Mucosa of descending colon (tissue), 3 donors: ENCODE measurements at regions not wholly inside any gene's neighbourhood (a gene's known extent, or its start where the extent isn't known, plus 50 kb on each side); places are given as distances from the start of the nearest gene placed in this dataset.

Experiments used
- ATAC-seq: fragments of 200-7000 bp; cut with Tn5 transposase; one replicate; pipeline ENCODE4 v1.9.1; 2020; ENCODE audit warnings: mild to moderate bottlenecking, moderate library complexity
- DNase-seq, 3 donors: peaks; one replicate each; pipeline ENCODE4 v3.0.0-alpha.2; 2020
- H3K36me3 ChIP-seq: fragments of 200-600 bp; one replicate; pipeline ENCODE4 v1.8.0; 2021; ENCODE audit warnings: low read depth, mild to moderate bottlenecking
- H3K4me1 ChIP-seq: fragments of 200-600 bp; one replicate; pipeline ENCODE4 v1.8.0; 2021; ENCODE audit warnings: low read depth, mild to moderate bottlenecking
- H3K4me3 ChIP-seq: fragments of 200-600 bp; one replicate; pipeline ENCODE4 v1.8.0; 2021; ENCODE audit warnings: mild to moderate bottlenecking
- H3K9me3 ChIP-seq: fragments of 200-600 bp; one replicate; pipeline ENCODE4 v1.8.0; 2021; ENCODE audit warnings: mild to moderate bottlenecking
- intact Hi-C, 2 donors: fragments of 100-400 bp; cut with DNase I in 1 of 2; cut with micrococcal nuclease in 1 of 2; formaldehyde crosslinking; loops; one replicate each; pipeline versions ENCODE4 v1.11.0 to v1.11.1; 2022; cut with DNase I, micrococcal nuclease
- TF ChIP-seq, protein P1 (sequence below): fragments of 200-600 bp; IDR thresholded peaks from one replicate; pipeline ENCODE4 v1.8.0; 2022; ENCODE audit warnings: antibody characterized with exemption, mild to moderate bottlenecking
- donor health status: DM: no; HTN: no; CAD: no; lungs with moderate emphysema.
- donor health status: DM: no; HTN: no; CAD: no.
- donor health status: DM: no; HTN: yes; CAD: no.

- ATAC-seq (no peak), DNase-seq (no peak)
- Histone ChIP-seq H3K4me1 (no peaks in the 10 kb centered on the region), H3K9me3 (no peaks in the 10 kb centered on the region), H3K36me3 (no peaks in the 10 kb centered on the region), H3K4me3 (no peak overlapping the region)
- intact Hi-C loops: no loop called here
- TF ChIP-seq, protein P1, sequence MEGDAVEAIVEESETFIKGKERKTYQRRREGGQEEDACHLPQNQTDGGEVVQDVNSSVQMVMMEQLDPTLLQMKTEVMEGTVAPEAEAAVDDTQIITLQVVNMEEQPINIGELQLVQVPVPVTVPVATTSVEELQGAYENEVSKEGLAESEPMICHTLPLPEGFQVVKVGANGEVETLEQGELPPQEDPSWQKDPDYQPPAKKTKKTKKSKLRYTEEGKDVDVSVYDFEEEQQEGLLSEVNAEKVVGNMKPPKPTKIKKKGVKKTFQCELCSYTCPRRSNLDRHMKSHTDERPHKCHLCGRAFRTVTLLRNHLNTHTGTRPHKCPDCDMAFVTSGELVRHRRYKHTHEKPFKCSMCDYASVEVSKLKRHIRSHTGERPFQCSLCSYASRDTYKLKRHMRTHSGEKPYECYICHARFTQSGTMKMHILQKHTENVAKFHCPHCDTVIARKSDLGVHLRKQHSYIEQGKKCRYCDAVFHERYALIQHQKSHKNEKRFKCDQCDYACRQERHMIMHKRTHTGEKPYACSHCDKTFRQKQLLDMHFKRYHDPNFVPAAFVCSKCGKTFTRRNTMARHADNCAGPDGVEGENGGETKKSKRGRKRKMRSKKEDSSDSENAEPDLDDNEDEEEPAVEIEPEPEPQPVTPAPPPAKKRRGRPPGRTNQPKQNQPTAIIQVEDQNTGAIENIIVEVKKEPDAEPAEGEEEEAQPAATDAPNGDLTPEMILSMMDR: no peak
These were observed 260.0 kb upstream of the FN1 start for GRCh38 chr2:215695861-215696260.

GRCh38 chr2:215693999-215694580 is 258.2 kb upstream of the FN1 start:
- H3K4me1 ChIP-seq: no peaks in the 10 kb centered on the region
- ATAC-seq (no peak), DNase-seq (no peak)
- no peaks in the 10 kb centered on the region for H3K9me3 ChIP-seq
- H3K36me3 ChIP-seq: no peaks in the 10 kb centered on the region
- TF ChIP-seq, protein P1: no peak
- no peak overlapping the region for H3K4me3 ChIP-seq
- intact Hi-C loops: no loop called here

GRCh38 chr2:215693193-215693998 is 257.5 kb upstream of the FN1 start:
- Histone ChIP-seq H3K36me3 (no peaks in the 10 kb centered on the region), H3K9me3 (no peaks in the 10 kb centered on the region), H3K4me3 (no peak overlapping the region), H3K4me1 (no peaks in the 10 kb centered on the region)
- intact Hi-C loops: no loop called here
- TF ChIP-seq, protein P1: no peak
- no peak for DNase-seq
- no peak for ATAC-seq

- DNase-seq (no peak), ATAC-seq (no peak)
- no peaks in the 10 kb centered on the region for H3K4me1 ChIP-seq
- TF ChIP-seq, protein P1: no peak
- H3K36me3 ChIP-seq: no peaks in the 10 kb centered on the region
- no peak overlapping the region for H3K4me3 ChIP-seq
- H3K9me3 ChIP-seq: no peaks in the 10 kb centered on the region
- intact Hi-C loops: no loop called here
These were observed 256.7 kb upstream of the FN1 start for GRCh38 chr2:215692387-215693079.

DNA sequence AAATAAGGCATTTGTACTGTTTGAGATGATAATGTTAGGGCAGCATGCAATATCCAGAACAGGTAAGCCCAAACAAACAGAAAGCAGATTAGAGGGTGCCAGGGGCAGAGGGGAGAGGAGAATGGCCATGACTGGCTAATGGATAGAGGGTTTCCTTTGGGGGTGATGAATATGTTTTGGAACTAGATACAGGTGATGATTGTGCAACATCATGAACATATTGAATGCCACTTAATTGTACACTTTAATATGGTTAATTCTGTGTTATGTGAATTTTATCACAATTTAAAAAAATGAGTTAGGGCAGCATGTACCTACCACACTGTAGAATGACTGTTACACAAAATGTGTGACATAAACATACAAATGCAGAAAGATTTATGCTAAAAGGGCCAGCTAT is 255.5 kb upstream of the FN1 start:
- Histone ChIP-seq H3K36me3 (no peaks in the 10 kb centered on the region), H3K4me1 (no peaks in the 10 kb centered on the region), H3K4me3 (no peak overlapping the region), H3K9me3 (no peaks in the 10 kb centered on the region)
- ATAC-seq: no peak
- TF ChIP-seq, protein P1: no peak
- intact Hi-C loops: no loop called here
- DNase-seq: no peak
